ENCODE measurements at regions not wholly inside any gene's neighbourhood (a gene's known extent, or its start where the extent isn't known, plus 50 kb on each side); places are given as distances from the start of the nearest gene placed in this dataset.

DNA sequence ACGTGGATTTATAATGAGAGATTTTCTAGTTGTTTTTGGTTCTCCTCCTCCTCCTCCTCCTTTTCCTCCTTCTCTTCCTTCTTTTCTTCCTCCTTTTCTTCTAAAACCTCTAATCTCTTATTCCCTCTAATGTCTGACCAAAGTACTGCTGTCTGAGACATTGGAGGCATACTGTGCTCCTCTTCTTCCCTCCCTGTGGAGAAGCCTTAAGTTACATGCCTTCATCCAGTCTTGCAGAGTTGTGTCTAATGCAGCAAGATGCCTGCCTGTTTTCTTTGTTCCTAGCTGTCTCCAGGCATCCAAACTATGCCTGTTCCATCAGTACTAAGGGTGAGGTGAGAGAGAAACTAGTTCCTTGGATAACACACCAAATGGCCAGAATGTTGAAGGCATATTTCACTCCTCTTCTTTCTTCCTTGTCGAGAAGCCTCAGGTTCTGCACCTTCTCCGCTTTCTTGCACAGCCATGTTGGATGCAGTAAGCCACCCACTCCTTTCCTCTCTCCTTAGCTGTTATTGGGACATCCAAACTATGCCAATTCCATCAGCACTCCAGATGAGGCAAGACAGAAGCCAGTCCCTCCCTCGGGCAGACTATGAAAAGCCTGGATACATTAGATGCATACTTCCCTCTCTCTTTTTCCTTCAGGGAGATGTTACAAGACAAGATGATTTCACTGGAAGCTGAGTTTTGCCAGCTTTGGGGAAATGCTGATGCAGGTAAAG lies 285.7 kb upstream of the TRAM1L1 start:
- ChIA-PET CTCF (no interaction called here), POLR2A (no interaction called here)
- BruUV-seq (replicated peaks): no TSS peak
- Histone ChIP-seq H3K79me2 (ENCODE audit: control insufficient read depth, insufficient read depth, low read length) (no peaks in the 10 kb centered on the region), H3K9ac (replicated peaks; ENCODE audit: extremely low read depth, insufficient read depth, low read length) (no peak overlapping the region), H4K20me1 (replicated peaks; ENCODE audit: control insufficient read depth, extremely low read depth, insufficient read depth, low read length) (no peaks in the 10 kb centered on the region), H3K27me3 (ENCODE audit: control insufficient read depth in 2 of 2, insufficient read depth in 2 of 2, low read length in 2 of 2) (no peaks in the 10 kb centered on the region), H3K9me1 (replicated peaks; ENCODE audit: control insufficient read depth, extremely low read depth, insufficient read depth, low read length) (no peaks in the 10 kb centered on the region), H3K4me3 (replicated peaks in 1 of 3; ENCODE audit: insufficient read depth in 1 of 3, low read depth in 1 of 3, low read length in 3 of 3) (no peak overlapping the region), H3K4me2 (ENCODE audit: insufficient read depth, low read length) (no peak overlapping the region), H3K36me3 (ENCODE audit: control insufficient read depth in 2 of 2, extremely low read depth in 1 of 2, insufficient read depth in 2 of 2, low read length in 2 of 2) (no peaks in the 10 kb centered on the region), H3K9me3 (replicated peaks; ENCODE audit: control insufficient read depth, insufficient read depth, low read length) (no peaks in the 10 kb centered on the region), H2AFZ (ENCODE audit: low read depth, low read length) (no peak overlapping the region), H3K27ac (ENCODE audit: insufficient read depth, low read depth, low read length) (no peak overlapping the region), H3K4me1 (ENCODE audit: control insufficient read depth, extremely low read depth, insufficient read depth, low read length) (no peaks in the 10 kb centered on the region)
- FAIRE-seq (no peak), DNase-seq (ENCODE audit: low read depth, low spot score) (no peak)
- dilution Hi-C loops (cut with MboI; ENCODE audit: extremely low pct_ligation_motif_present, low sequenced_read_pairs) (no loop called here), intact Hi-C loops (cut with micrococcal nuclease) (no loop called here)
- no peak for TF ChIP-seq FOS (IDR thresholded peaks at IDR 0.05; ENCODE audit: borderline replicate concordance, insufficient read depth, low read length)
- no peak for TF ChIP-seq GATA2 (IDR thresholded peaks at IDR 0.05; ENCODE audit: insufficient read depth, insufficient read length, low read depth, low read length)
- TF ChIP-seq, protein P1, sequence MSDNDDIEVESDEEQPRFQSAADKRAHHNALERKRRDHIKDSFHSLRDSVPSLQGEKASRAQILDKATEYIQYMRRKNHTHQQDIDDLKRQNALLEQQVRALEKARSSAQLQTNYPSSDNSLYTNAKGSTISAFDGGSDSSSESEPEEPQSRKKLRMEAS (IDR thresholded peaks at IDR 0.05; ENCODE audit: insufficient read depth, insufficient read length): no peak
- TF ChIP-seq EZH2 (IDR thresholded peaks at IDR 0.05; ENCODE audit: borderline replicate concordance, low read depth, low read length, severe bottlenecking): no peak
- no peak for TF ChIP-seq POLR2AphosphoS5 (IDR thresholded peaks at IDR 0.05; ENCODE audit: insufficient read depth, low read depth, low read length)
- TF ChIP-seq POLR2A (IDR thresholded peaks at IDR 0.05; ENCODE audit: low read depth, low read length): no peak
- TF ChIP-seq, protein P2, sequence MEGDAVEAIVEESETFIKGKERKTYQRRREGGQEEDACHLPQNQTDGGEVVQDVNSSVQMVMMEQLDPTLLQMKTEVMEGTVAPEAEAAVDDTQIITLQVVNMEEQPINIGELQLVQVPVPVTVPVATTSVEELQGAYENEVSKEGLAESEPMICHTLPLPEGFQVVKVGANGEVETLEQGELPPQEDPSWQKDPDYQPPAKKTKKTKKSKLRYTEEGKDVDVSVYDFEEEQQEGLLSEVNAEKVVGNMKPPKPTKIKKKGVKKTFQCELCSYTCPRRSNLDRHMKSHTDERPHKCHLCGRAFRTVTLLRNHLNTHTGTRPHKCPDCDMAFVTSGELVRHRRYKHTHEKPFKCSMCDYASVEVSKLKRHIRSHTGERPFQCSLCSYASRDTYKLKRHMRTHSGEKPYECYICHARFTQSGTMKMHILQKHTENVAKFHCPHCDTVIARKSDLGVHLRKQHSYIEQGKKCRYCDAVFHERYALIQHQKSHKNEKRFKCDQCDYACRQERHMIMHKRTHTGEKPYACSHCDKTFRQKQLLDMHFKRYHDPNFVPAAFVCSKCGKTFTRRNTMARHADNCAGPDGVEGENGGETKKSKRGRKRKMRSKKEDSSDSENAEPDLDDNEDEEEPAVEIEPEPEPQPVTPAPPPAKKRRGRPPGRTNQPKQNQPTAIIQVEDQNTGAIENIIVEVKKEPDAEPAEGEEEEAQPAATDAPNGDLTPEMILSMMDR (IDR thresholded peaks at IDR 0.05; ENCODE audit: extremely low read depth in 1 of 2, insufficient read depth in 1 of 2, low read depth in 1 of 2, low read length in 2 of 2): no peak
- TF ChIP-seq MYC (IDR thresholded peaks at IDR 0.05; ENCODE audit: low read depth, low read length): no peak
- TF ChIP-seq JUN (IDR thresholded peaks at IDR 0.05; ENCODE audit: borderline replicate concordance, insufficient read depth, insufficient read length, low read depth): no peak
